ENCODE measurements at regions not wholly inside any gene's neighbourhood (a gene's known extent, or its start where the extent isn't known, plus 50 kb on each side); places are given as distances from the start of the nearest gene placed in this dataset.

GRCh38 chr3:182612332-182612731 is 181.0 kb upstream of the ATP11B start:
- no peak for TF ChIP-seq PAX5 (IDR thresholded peaks at IDR 0.05; ENCODE audit: insufficient read depth, low read length, severe bottlenecking)
- no peak for TF ChIP-seq TAF1 (IDR thresholded peaks at IDR 0.05; ENCODE audit: low read depth, low read length)
- TF ChIP-seq POLR2AphosphoS5 (IDR thresholded peaks at IDR 0.05; ENCODE audit: low read depth, low read length): no peak
- no peak for TF ChIP-seq POLR2A (IDR thresholded peaks at IDR 0.05; ENCODE audit: low read depth, low read length)
- TF ChIP-seq POU2F2 (IDR thresholded peaks at IDR 0.05; ENCODE audit: low read depth, low read length): no peak
- TF ChIP-seq SPI1 (IDR thresholded peaks at IDR 0.05; ENCODE audit: low read depth, low read length): no peak
- DNase-seq (ENCODE audit: insufficient read length, low spot score) (no peak), FAIRE-seq (no peak)

- DNase-seq (ENCODE audit: insufficient read length, low spot score) (no peak), FAIRE-seq (no peak)
- TF ChIP-seq POLR2A (IDR thresholded peaks at IDR 0.05; ENCODE audit: low read depth, low read length): no peak
- TF ChIP-seq POU2F2 (IDR thresholded peaks at IDR 0.05; ENCODE audit: low read depth, low read length): no peak
- no peak for TF ChIP-seq TAF1 (IDR thresholded peaks at IDR 0.05; ENCODE audit: low read depth, low read length)
- TF ChIP-seq POLR2AphosphoS5 (IDR thresholded peaks at IDR 0.05; ENCODE audit: low read depth, low read length): no peak
- TF ChIP-seq PAX5 (IDR thresholded peaks at IDR 0.05; ENCODE audit: insufficient read depth, low read length, severe bottlenecking): no peak
- TF ChIP-seq SPI1 (IDR thresholded peaks at IDR 0.05; ENCODE audit: low read depth, low read length): no peak
Observed at GRCh38 chr3:182617500-182617899, 175.8 kb upstream of the ATP11B start.

- FAIRE-seq (no peak), DNase-seq (ENCODE audit: insufficient read length, low spot score) (no peak)
Observed at GRCh38 chr3:182618085-182618732, 175.1 kb upstream of the ATP11B start.

GRCh38 chr3:182618981-182619591 is 174.2 kb upstream of the ATP11B start:
- DNase-seq (ENCODE audit: insufficient read length, low spot score) (no peak), FAIRE-seq (no peak)
- TF ChIP-seq SPI1 (IDR thresholded peaks at IDR 0.05; ENCODE audit: low read depth, low read length) (no peak), POLR2A (IDR thresholded peaks at IDR 0.05; ENCODE audit: low read depth, low read length) (no peak), POU2F2 (IDR thresholded peaks at IDR 0.05; ENCODE audit: low read depth, low read length) (no peak)

More at GRCh38 chr3:182618085-182618732, 175.1 kb upstream of the ATP11B start:
- TF ChIP-seq PAX5 (IDR thresholded peaks at IDR 0.05; ENCODE audit: insufficient read depth, low read length, severe bottlenecking): no peak
- TF ChIP-seq SPI1 (IDR thresholded peaks at IDR 0.05; ENCODE audit: low read depth, low read length): no peak
- no peak for TF ChIP-seq POU2F2 (IDR thresholded peaks at IDR 0.05; ENCODE audit: low read depth, low read length)
- no peak for TF ChIP-seq POLR2AphosphoS5 (IDR thresholded peaks at IDR 0.05; ENCODE audit: low read depth, low read length)
- TF ChIP-seq POLR2A (IDR thresholded peaks at IDR 0.05; ENCODE audit: low read depth, low read length): no peak
- TF ChIP-seq TAF1 (IDR thresholded peaks at IDR 0.05; ENCODE audit: low read depth, low read length): no peak

- DNase-seq (ENCODE audit: insufficient read length, low spot score): no peak
- no peak for FAIRE-seq
- no peak for TF ChIP-seq POU2F2 (IDR thresholded peaks at IDR 0.05; ENCODE audit: low read depth, low read length)
- no peak for TF ChIP-seq TAF1 (IDR thresholded peaks at IDR 0.05; ENCODE audit: low read depth, low read length)
- no peak for TF ChIP-seq POLR2AphosphoS5 (IDR thresholded peaks at IDR 0.05; ENCODE audit: low read depth, low read length)
- TF ChIP-seq PAX5 (IDR thresholded peaks at IDR 0.05; ENCODE audit: insufficient read depth, low read length, severe bottlenecking): no peak
- TF ChIP-seq POLR2A (IDR thresholded peaks at IDR 0.05; ENCODE audit: low read depth, low read length): no peak
- TF ChIP-seq SPI1 (IDR thresholded peaks at IDR 0.05; ENCODE audit: low read depth, low read length): no peak
Observed at GRCh38 chr3:182620723-182621434, 172.4 kb upstream of the ATP11B start.

DNA sequence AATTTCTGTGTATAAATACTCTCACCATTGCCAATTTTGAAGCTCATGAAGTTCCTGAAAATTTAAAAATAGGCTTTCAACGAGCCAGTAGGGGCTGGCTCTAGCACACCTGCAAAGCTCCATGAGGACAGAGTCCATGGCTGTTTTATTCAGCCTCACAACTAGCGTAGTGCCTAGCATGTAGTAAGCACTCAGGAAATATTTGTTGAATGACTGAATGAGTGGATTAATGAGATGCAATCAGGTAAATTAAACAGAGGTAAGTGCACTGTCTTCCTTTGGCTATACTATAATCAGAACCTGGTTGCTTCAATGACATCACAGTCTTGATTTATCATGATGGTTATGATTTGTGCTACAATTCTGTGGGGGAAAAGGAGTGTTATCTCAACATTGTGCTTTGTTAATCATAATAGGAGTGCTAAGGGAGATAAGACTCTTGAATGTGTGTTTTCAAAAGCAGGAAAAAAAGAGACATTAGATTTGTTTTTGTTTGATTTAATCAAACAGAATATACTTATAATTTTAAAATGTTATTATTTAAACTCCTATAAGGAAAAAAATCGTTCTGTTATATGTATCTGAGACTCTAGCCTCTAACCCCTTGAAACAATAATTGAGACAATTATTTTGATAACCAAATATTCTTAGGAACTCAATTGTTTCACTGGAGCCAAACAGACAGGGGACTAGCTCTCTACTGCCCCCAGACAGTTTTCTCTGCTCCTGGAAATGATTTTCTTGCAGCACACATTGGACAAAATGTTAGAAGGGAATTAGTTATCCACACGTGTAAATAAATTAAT is 171.7 kb upstream of the ATP11B start:
- TF ChIP-seq POU2F2 (IDR thresholded peaks at IDR 0.05; ENCODE audit: low read depth, low read length): no peak
- TF ChIP-seq PAX5 (IDR thresholded peaks at IDR 0.05; ENCODE audit: insufficient read depth, low read length, severe bottlenecking): no peak
- TF ChIP-seq POLR2AphosphoS5 (IDR thresholded peaks at IDR 0.05; ENCODE audit: low read depth, low read length): no peak
- no peak for TF ChIP-seq POLR2A (IDR thresholded peaks at IDR 0.05; ENCODE audit: low read depth, low read length)
- no peak for TF ChIP-seq TAF1 (IDR thresholded peaks at IDR 0.05; ENCODE audit: low read depth, low read length)
- TF ChIP-seq SPI1 (IDR thresholded peaks at IDR 0.05; ENCODE audit: low read depth, low read length): no peak
- DNase-seq (ENCODE audit: insufficient read length, low spot score) (no peak), FAIRE-seq (no peak)

- TF ChIP-seq SPI1 (IDR thresholded peaks at IDR 0.05; ENCODE audit: low read depth, low read length) (no peak), POU2F2 (IDR thresholded peaks at IDR 0.05; ENCODE audit: low read depth, low read length) (no peak), TAF1 (IDR thresholded peaks at IDR 0.05; ENCODE audit: low read depth, low read length) (no peak), PAX5 (IDR thresholded peaks at IDR 0.05; ENCODE audit: insufficient read depth, low read length, severe bottlenecking) (no peak), POLR2A (IDR thresholded peaks at IDR 0.05; ENCODE audit: low read depth, low read length) (no peak), POLR2AphosphoS5 (IDR thresholded peaks at IDR 0.05; ENCODE audit: low read depth, low read length) (no peak)
- no peak for DNase-seq (ENCODE audit: insufficient read length, low spot score)
- no peak for FAIRE-seq
Observed at GRCh38 chr3:182622241-182622545, 171.1 kb upstream of the ATP11B start.

- TF ChIP-seq POLR2A (IDR thresholded peaks at IDR 0.05; ENCODE audit: low read depth, low read length) (no peak), TAF1 (IDR thresholded peaks at IDR 0.05; ENCODE audit: low read depth, low read length) (no peak), SPI1 (IDR thresholded peaks at IDR 0.05; ENCODE audit: low read depth, low read length) (no peak), POU2F2 (IDR thresholded peaks at IDR 0.05; ENCODE audit: low read depth, low read length) (no peak), POLR2AphosphoS5 (IDR thresholded peaks at IDR 0.05; ENCODE audit: low read depth, low read length) (no peak)
- DNase-seq (ENCODE audit: insufficient read length, low spot score) (no peak), FAIRE-seq (no peak)
Observed at GRCh38 chr3:182626484-182627467, 166.5 kb upstream of the ATP11B start.
